ENCODE measurements at regions not wholly inside any gene's neighbourhood (a gene's known extent, or its start where the extent isn't known, plus 50 kb on each side); places are given as distances from the start of the nearest gene placed in this dataset.

DNA sequence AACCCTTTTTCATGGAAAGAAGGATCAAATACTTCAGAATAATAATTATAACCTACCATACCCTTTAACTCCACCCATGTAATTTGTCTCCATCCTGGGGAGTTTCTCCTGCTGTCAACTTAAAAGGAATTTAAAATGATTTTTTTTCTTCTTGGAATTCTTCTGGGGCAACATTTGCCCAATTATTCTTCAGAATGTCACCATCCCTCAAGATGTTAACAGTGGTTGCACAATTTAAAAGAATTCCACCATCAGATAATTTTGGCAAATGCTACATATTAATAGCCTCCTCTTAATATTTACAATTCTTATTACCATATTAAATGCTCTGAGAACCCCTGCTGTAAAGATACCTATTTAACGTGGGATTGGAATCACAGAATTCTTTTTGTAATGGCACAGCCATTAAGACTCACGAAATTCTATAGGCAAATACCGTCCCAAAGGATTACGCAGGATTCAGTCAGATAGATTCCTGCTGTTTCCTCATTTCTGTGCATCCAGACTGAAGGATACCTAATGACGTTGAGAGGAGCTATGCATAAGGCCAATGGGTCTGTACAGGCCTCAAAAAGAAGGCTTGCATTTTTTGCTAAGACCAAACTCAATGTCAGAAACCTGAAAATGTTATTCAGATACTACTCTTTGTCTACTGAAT lies 177.5 kb downstream of the DAD1 start:
- DNase-seq, result no peak

DNA sequence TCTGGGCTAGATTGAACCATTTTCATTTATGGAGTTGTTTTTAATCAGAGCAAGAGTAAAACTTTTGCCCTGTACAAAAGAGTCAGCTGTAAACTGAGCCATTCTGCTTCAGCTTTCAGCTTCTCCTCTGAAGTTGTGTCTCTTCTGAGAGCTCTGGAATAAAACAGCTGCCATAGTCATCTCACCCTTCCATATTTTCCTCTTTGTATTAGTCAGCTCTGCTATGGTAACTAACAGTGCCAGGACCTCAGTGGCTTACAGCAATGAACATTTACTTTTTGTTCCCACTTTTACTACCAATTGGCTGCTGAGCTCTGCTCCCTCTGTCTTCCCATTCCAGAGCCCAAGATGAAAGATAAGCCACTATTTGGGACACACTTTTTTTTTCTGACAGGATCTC lies 178.5 kb downstream of the DAD1 start:
- DNase-seq, result no peak

DNA sequence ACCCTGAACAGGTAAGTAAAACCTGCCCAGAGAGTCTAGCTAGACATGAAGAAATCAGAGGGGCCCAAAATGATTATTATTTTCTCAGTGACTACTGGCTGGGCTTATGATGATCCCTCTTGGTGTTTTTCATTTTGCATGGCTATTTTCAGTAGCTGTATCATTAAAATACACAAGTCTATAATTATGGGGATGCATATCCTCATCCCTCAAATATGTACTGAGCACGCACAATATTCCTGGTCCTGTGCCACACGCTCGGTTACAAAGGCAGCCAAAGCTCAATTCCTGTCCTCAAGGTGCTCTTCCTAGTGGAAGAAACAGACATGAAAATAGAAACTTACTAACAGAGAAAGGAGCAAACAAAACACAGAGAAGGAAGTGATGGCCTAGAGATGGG lies 180.0 kb downstream of the DAD1 start:
- no peak for DNase-seq

DNA sequence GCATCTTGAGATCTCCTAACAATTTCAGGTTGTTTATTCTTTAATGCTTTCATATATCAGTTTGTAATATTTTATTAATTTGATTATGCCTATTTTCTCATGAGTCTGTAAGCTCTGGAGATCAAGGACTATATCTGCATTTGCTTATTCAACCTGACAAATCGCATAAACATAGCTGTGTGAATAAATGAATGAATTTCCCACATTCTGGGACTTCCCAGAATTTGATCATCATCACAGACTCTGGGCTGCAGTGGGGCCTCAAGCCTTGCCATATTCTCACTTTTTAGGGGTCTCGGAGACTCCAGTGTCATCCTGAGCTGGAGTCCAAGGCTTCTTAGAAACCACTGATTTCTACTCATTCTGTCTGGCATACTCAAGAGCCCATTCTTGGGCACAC lies 180.5 kb downstream of the DAD1 start:
- DNase-seq, result no peak

DNA sequence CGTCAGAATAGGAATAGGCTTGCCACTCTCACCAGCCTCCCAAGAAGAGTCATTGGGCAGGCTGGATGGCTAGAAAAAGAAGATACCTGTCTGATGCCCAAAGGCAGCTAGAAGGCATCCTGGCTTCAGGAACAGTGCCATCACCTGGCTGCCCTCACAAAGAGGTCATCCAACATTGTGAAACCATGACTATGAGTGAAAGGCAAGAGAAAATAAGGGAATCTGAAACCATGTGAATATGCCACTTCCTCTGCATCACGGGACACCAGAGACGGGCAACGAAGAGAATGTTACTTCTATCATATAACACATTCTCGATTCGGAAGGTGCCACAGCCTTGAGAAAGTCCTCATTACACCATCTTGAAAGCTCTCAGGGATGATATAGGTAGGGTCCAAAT lies 182.0 kb downstream of the DAD1 start:
- DNase-seq, result no peak

DNA sequence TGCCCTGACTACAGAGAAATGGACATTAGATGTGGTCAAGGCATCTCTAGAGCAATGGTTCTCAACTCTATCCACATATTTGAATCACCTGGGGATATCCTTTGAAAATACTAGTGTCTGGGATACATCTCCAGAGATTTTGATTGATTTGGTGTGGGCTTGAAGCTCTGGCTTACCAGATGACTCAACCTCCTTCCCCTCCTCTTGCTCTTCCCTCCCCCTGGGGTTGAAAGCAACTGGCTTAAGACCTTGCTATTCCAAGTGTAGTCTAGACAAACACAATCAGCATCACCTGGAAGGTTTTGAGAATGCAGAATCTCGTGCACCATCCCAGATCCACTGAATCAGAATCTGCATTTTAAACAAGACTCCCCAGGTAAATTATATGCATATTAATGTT lies 183.8 kb downstream of the DAD1 start:
- no peak for DNase-seq

DNA sequence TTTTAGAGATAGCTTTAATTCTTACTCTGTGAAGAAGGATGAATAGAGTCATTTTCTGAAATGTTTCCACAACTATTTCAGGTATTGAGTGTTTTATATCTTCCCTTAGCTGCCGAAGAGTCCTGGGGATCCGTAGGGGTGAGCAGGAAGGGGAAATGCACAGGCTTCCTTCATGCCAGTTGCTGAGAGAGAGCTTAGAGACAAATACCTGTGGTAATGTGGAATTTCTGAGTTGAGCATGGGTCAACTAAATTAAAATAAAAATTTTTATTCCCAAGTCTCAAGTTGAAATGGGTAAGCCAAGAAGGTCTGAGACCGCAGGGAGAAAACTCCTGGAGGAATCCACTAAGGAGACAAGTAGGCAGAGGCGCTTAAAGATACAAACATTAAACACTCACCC lies 185.7 kb downstream of the DAD1 start:
- DNase-seq, result no peak

DNA sequence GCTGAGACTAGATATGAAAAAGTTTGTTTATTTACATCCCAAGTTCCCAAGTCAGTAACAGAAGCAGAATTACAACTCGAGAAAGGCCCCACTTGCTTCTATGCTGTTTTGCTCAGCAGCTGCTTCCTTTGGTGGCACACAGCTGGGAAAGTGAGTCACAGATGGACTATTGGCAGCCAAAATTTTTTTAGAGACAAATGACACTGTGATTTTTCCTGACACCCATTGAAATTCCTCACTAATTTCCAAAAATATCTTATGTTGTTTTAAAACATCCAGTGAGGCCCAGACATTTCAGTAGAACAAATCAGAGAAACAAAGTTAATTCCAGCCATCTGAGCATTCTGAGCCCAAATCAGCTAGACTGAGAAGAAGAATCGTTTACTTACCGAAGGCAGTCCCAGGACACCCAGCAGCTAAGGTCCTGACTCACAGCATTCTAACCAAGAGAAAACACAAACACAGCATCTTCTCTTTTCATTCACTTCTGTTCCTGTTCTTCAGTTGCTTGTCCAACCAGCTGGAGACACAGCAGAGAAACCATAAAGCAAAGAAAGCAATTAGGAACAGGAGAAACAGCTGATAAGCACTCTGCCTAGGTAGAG lies 188.3 kb downstream of the DAD1 start:
- no peak for DNase-seq

DNA sequence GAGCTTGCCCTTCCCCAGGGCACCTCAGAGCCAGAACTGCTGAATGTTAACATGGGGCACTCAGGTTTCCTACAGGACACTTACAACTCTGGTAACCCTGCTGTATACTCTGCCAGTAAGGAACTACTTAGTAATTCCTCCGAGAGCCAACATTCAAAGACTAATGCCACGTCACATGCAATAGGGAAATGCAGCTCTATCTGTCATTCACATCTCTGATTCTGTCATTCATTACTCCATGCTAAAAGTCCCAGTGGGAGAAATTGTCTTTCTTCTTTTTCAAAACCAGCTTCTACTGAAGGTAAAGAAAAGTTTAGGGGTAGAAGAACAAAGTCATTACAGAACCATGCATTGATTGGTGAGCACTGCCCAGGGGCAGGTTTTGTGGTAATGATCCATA lies 189.2 kb downstream of the DAD1 start:
- DNase-seq, result no peak

DNA sequence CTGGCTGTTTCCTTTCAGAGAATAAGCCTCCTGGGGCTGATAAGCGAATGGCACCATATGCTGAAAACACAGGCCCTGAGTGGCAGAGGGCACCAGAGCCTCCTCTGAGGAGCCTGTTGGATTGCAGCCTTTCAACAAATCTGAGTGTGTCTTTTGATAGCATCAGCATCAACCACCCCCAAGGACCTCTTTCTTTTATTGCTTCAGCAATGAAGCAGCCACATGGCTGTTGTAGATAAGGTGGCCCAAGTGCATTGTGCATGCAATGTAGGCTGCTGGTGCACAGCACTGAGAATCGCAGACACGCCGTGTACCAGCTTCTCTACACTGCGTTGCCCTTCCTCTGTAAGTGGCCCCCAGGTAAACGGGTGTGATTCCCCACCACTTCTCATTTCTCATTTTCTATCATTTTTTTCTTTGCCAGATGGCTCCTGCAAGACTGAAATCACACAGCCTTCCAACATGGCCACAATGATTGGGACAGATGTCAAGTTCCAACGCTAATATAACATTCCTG lies 191.7 kb downstream of the DAD1 start:
- DNase-seq, result no peak

DNA sequence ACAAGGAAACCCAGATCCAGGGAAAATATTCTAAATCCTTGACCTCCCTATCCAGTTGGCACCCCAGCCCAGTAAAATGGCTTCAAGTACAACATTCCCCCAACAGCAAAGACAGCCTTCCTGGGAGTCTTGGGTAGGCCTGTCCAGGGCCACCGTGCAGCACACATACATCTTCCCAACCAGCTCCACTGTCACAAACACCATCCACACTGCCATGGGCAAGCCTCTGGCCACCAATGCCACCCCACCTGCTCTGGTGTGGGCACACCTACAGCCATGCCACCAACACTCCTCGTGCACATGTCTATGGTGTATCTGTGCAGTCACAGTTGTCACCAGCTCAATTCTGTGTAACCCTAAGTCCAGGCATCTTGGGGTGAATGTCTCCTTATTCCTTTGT lies 193.2 kb downstream of the DAD1 start:
- DNase-seq, result no peak

DNA sequence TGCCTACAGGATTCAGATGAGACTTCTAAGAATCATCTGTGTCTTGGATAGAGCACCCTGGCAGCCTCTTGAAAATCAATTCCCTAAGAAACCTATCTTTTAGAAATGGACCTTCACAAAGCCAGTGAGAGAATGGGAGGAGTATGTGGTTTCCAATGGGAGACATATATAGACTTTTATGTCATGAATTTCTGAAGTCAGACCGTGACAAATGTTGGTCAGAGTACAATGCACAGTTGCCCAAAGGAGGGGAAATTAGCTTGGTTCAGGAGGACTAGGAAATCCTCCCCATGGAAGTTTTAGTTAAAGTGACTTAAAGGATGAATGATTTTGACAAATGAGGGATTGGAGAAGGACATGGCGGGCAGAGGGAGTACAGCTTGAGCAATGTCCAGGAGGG lies 194.4 kb downstream of the DAD1 start:
- DNase-seq, result no peak

DNA sequence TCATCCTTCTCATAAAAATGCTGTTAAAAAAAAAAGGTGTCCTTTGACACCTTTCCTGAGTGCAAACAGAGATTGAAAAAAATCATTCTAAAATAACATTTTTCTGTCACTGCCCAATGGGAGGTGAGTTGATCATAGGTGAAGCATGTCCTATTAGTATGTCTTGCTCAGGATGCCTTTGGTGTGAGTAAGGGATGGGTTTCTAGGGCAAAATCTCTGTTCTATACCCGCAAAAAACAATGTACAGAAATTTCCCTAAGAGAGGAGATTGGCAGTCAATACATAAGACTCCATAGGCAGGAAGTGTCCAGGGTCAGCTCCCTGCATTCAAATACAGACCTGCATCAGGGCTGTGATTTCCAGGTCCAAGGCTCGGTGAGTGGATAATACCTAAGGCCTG lies 195.2 kb downstream of the DAD1 start:
- DNase-seq, result no peak

DNA sequence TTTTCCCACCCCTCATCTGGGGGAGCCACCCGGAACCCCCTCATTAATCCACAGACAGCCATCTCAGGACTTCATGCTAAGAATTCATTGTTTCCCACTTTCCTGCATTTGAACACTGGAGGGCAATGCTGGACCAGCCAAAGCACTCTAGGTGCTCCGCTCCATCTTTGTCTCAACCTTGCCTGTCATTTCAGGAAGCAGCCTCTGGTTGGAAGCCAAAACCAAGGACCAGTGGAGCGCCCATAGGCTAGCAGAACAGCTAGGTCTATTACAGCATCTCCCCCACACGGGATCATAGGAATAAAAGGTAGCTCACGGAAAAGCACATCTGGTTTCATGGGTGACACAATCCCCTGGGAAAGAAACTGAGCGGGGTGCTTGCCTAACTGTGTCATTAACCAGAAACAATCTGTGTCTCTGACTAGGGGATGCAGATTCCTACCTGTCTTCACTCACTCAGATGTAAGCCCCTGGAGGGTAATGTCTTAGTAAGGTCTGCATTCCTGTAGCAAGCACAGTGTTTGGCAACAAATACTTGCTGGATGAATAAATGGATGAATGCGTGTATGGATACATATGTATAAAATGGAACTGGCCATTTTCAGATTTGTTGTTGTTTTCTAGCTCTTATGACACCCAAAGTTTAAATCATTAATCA lies 197.0 kb downstream of the DAD1 start:
- no peak for DNase-seq

DNA sequence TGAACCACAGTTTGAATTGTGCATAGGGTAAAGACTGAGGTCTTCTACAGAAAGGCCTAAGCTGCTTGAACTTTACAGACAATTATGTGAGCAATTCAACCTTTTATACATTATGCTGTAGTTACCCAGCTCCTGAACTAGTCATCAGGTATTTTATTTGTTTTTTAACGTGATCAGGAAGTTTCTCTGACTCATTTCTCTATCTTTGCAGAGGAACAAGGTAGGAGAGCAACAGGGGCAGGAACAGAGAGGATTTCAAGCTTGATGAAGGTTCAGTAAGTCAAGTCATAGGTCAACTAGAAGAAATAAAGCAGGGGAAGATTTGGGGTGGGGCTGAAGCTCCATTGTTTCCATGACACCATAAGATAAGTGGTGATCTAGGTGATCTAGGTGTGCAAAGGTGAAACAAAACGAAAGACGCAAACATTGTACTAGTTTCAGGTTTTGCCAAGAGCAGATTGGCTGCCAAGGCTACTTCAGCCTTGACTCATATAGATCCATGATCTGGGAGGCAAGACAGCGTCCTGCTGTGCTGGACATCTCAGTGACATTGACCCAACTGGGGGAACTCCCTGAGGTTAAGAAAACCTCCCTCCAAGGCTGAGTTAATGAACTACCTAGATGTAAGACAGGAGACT lies 198.1 kb downstream of the DAD1 start:
- no peak for DNase-seq

DNA sequence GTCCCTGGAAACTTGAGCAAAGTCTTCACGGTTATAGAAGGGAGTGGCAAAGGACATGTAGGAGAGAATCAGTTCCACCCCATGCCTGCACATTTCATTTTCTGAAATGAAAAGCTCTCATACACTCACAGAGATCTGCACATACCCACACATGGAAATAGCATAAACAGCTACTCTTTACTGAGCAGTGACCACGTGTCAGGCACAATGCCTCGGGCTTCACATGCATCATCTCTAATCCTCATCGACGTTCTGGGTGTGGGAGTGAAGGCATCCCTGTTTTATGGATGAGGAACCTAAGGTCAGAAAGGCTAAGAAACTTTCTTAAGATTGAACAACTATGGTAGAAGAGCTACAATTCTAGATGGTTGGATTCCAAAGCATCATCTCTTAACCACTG lies 198.8 kb downstream of the DAD1 start:
- no peak for DNase-seq

DNA sequence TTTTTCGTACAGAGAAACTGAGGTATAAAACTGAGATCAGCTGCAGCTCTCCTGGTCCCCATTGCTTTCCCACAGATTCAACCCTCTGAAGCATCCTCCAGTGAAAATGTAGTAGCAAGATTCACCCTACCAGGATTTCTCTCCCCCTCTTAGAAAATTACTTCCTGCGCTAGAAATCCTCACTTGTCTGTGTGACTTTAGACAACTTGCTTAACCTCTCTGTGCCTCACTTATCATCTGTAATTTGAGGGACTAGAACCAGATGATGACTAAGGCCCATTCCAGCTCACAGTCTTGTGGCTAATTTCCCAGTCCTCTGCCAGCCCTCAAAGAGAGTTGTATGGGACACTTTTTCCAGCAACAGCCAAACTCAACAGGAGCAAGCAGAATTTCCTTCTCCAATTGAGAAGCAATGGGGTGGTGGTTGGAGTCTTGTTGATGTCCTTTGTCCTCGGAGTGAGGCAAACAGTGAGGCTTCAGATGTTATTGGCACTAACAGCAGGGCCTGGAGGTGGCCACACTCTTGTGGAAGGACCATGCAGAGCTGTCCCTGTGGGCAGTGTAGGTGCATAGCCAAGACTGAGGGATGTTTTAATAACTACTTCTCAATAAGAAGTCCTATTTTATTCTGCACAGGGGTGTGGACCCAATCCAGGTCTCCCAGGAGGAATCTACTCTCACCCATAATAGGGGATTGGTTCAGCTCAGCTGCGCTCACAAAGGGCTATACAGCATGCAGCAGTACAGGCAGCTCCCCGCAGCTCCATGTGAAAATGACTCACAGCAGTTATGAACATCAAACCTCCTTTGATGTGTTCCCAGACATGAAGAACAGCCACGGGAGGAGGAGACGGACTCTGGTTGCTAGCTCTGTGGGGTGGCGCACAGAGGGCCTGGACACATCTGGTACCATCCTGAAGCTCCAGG lies 200.1 kb downstream of the DAD1 start:
- DNase-seq, result no peak

DNA sequence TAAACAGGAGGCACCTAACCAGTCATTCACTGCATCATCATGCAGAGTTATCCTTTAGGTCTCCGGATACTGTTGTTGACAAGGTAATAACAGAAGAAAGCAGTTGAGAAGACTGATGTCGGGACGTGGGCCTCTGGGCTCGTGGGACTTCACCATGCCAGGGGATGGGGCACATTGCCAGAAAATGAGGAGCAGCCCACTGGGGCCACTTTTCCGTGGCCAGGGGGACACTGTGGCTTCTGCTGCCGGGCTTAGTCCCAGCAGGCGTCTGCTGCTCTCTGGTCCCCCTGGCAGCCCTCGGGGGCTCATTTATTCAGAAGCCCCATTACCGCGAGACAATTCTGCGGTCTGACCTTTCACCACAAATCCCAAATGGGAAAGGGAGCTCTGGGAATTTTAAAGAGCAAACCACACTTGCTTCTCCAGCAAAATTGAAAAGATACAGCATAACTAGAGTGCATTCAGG lies 201.2 kb downstream of the DAD1 start:
- no peak for DNase-seq

DNA sequence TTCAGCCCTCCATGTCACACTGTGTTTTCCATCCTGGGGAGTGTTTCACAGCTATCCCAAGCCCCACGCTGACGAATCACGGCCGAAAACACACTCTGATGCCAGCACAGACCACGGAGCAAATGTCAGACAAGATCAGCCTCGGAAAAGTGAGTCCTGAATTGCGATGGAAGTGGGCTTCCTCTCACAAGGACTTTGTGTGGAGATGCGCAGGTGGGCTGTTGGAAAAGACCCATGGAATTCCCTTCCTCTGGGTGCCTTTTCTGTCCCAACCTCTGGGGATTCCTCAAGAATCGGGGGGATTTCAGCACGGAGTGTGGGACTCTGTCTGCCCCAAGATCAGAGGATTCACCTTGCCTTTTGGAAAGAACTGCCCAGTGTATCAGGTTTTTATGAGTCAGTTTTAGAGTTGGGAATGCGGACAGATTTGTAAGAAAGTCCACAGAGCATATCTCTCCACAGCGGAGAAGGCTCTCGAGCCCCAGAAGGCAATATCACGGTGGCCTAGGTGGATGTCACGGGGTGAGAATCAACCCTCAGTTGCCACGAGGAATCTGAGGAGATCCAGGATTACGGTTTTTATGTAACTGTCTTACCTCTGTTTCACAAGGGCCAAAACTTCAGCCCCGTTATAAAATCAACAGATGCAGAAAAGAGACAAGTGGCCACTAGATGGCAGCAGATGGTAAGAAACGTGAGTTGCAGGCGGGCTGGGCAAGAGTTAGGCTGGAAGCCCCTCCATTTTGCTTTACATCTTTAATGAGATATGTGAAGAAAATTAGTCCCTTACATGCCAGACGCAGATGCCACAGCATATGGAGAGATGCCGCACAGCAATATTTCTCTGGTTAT lies 201.9 kb downstream of the DAD1 start:
- peak; percentile 71 for DNase-seq

DNA sequence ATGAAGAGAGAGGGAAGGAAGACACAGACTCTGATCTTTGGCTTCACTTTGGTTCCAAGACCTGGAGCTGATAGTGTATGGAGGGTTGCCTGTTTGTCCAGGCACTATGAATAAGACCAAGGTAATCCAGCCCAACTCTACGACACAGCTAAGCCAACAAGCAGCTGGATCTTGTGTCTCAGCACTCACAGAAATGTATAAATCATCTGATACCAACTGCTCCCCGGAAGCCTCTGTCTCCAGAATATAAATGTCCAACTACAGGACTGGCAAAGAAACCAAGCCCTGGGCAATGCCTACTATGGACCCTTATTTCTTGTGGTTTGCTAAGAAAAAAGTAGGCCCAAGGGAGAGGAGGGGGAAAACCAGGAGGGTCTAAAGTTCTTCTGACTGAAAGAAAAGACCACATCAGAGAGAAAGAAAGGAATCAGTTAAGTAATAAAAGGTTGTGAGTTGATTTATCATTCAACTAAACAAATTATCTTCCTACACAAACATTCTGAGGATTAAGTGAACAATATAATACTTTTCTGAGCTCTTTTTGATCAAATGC lies 204.0 kb downstream of the DAD1 start:
- no peak for DNase-seq

DNA sequence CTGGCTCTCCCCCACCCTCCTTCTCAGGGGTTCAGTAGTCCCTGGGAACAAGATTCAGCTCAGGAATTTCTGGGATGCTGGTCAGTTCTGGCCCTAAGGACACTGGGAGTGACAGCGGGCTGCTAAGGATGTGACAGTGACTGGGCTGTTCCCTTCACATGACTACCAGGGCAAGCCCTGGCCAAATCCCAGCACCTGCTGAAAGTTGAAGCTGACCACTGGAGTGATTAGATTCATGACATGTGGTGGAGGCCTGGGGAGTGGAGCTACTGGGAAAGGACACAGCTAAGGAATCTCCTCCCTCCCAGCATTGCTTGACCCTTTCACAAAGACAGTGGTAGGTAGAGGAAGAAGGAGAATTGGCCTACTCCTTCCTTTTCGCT lies 204.9 kb downstream of the DAD1 start:
- no peak for DNase-seq
